Stomach (tissue), 8 donors: ENCODE measurements at regions not wholly inside any gene's neighbourhood (a gene's known extent, or its start where the extent isn't known, plus 50 kb on each side); places are given as distances from the start of the nearest gene placed in this dataset.

Experiments used
- DNase-seq, 2 donors: peaks; one replicate each; pipeline versions ENCODE4 v3.0.0 to v3.0.0-alpha.2; 2013 to 2019
- H3K27ac ChIP-seq, 5 donors: fragments of 200-600 bp in 4 of 5; sonication (generic) in 4 of 5; one replicate each; pipeline ENCODE4 v1.5.1; 2013 to 2019; ENCODE audit warnings: mild to moderate bottlenecking in 1 of 5, moderate library complexity in 1 of 5
- H3K27me3 ChIP-seq, 3 donors: fragments of 200-600 bp; sonication (generic); one replicate each; pipeline ENCODE4 v1.5.1; 2017 to 2019; ENCODE audit warnings: mixed run types in 1 of 3
- H3K36me3 ChIP-seq, 4 donors: fragments of 200-600 bp; sonication (generic); 1 replicate in 3 of 4; 2 replicates in 1 of 4; pipeline ENCODE4 v1.5.1; 2016 to 2019
- H3K4me1 ChIP-seq, 4 donors: fragments of 200-600 bp; sonication (generic); one replicate each; pipeline ENCODE4 v1.5.1; 2016 to 2019
- H3K4me3 ChIP-seq, 4 donors: fragments of 200-600 bp; sonication (generic) in 3 of 4; one replicate each; pipeline ENCODE4 v1.5.1; 2016 to 2019; ENCODE audit warnings: mild to moderate bottlenecking in 1 of 4
- H3K9me3 ChIP-seq, 4 donors: fragments of 200-600 bp; sonication (generic); one replicate each; pipeline ENCODE4 v1.5.1; 2016 to 2019
- CTCF ChIP-seq, 7 experiments: fragments of 450-650 bp in 4 of 7; fragments of 200-600 bp in 3 of 7; sonication (generic) in 3 of 7; IDR thresholded peaks; one replicate each; pipeline ENCODE4 v1.5.1; 2016 to 2019; ENCODE audit warnings: antibody characterized with exemption in 7 of 7, control low read depth in 2 of 7, mild to moderate bottlenecking in 1 of 7
- EP300 ChIP-seq: sonication (generic); formaldehyde crosslinking; IDR thresholded peaks from one replicate; pipeline ENCODE4 v1.6.1; 2017; ENCODE audit warnings: antibody characterized with exemption
- POLR2A ChIP-seq, 4 donors: fragments of 450-650 bp; IDR thresholded peaks; one replicate each; pipeline ENCODE4 v1.6.1; 2016; ENCODE audit warnings: antibody characterized with exemption in 4 of 4, control low read depth in 2 of 4, mild to moderate bottlenecking in 1 of 4, moderate library complexity in 1 of 4
- POLR2AphosphoS5 ChIP-seq, 3 donors: sonication (generic); formaldehyde crosslinking; IDR thresholded peaks; one replicate each; pipeline ENCODE4 v1.6.1; 2016; ENCODE audit warnings: antibody characterized with exemption in 3 of 3
- WGBS, 5 donors: extraction: QIAGEN DNeasy Blood & Tissue Kit in 3 of 5; methylation state at CpG; one replicate each; pipeline versions ENCODE4 v1.1.5 to v1.1.7; 2013 to 2018; 5-methylcytosine and 5-hydroxymethylcytosine counted together
- intact Hi-C: fragments of 100-400 bp; cut with DNase I; formaldehyde crosslinking; loops from one replicate; pipeline ENCODE4 v1.15.1; 2023; ENCODE audit warnings: low total_unique reads
- donor health status: healthy with polysubstance abuse.
- donor health status: Bipolar disorder and iron deficiency.
- donor health status: healthy.

- no peaks in the 10 kb centered on the region for H3K4me1 ChIP-seq
- H3K27me3 ChIP-seq = no peaks in the 10 kb centered on the region
- no peak overlapping the region for H3K4me3 ChIP-seq
- DNase-seq = no peak
- H3K9me3 ChIP-seq = no peaks in the 10 kb centered on the region
- H3K27ac ChIP-seq = no peak overlapping the region
- WGBS, 5 donors = 40 to 73% (median 54%) methylated on average over 2 of the region's 2 CpGs
- TF ChIP-seq EP300 = no peak
- TF ChIP-seq CTCF (IDR thresholded peaks at IDR 0.05) = no peak
- TF ChIP-seq POLR2A (IDR thresholded peaks at IDR 0.05) = no peak
- TF ChIP-seq POLR2AphosphoS5 (IDR thresholded peaks at IDR 0.05) = no peak
- no peaks in the 10 kb centered on the region for H3K36me3 ChIP-seq
- intact Hi-C loops = no loop called here
These were observed 196.3 kb downstream of the FBXO4 start for GRCh38 chr5:42121401-42121800.

GRCh38 chr5:42131081-42131480 is 206.0 kb downstream of the FBXO4 start:
- Histone ChIP-seq H3K27ac (no peak overlapping the region), H3K36me3 (no peaks in the 10 kb centered on the region), H3K27me3 (no peaks in the 10 kb centered on the region), H3K4me3 (no peak overlapping the region), H3K4me1 (no peaks in the 10 kb centered on the region), H3K9me3 (peaks cover 0 to 5% (median 0%) of the 10 kb centered on the region in 4 donors)
- 39 to 71% (median 57%) methylated on average over 2 of the region's 2 CpGs for WGBS, 5 donors
- intact Hi-C loops = no loop called here
- no peak for TF ChIP-seq CTCF (IDR thresholded peaks at IDR 0.05)
- no peak for TF ChIP-seq EP300
- no peak for DNase-seq

- DNase-seq = no peak
- no peaks in the 10 kb centered on the region for H3K27me3 ChIP-seq
- no peaks in the 10 kb centered on the region for H3K36me3 ChIP-seq
- no peak overlapping the region for H3K27ac ChIP-seq
- WGBS, 5 donors = 74 to 87% (median 81%) methylated on average over 2 of the region's 2 CpGs
- H3K4me3 ChIP-seq = no peak overlapping the region
- intact Hi-C loops = no loop called here
- TF ChIP-seq POLR2AphosphoS5 (IDR thresholded peaks at IDR 0.05) (no peak), CTCF (IDR thresholded peaks at IDR 0.05) (no peak)
- H3K9me3 ChIP-seq = peaks cover 0 to 17% (median 6%) of the 10 kb centered on the region in 4 donors
- no peaks in the 10 kb centered on the region for H3K4me1 ChIP-seq
These were observed 218.3 kb downstream of the FBXO4 start for GRCh38 chr5:42143361-42143760.

GRCh38 chr5:42148813-42149212 is 223.7 kb downstream of the FBXO4 start:
- Histone ChIP-seq H3K4me3 (no peak overlapping the region), H3K4me1 (no peaks in the 10 kb centered on the region), H3K36me3 (no peaks in the 10 kb centered on the region), H3K9me3 (peaks cover 9 to 40% (median 25%) of the 10 kb centered on the region in 4 donors), H3K27me3 (no peaks in the 10 kb centered on the region), H3K27ac (no peak overlapping the region)
- whole genome bisulfite sequencing, 5 donors = 11 to 31% (median 13%) methylated on average over 1 of the region's 1 CpG
- no peak for TF ChIP-seq POLR2AphosphoS5 (IDR thresholded peaks at IDR 0.05)
- TF ChIP-seq POLR2A (IDR thresholded peaks at IDR 0.05) = no peak
- no peak for TF ChIP-seq EP300
- TF ChIP-seq CTCF (IDR thresholded peaks at IDR 0.05) = no peak
- DNase-seq = no peak
- intact Hi-C loops = no loop called here

GRCh38 chr5:42157215-42157614 is 232.1 kb downstream of the FBXO4 start:
- Histone ChIP-seq H3K4me1 (no peaks in the 10 kb centered on the region), H3K27me3 (no peaks in the 10 kb centered on the region), H3K27ac (no peak overlapping the region), H3K9me3 (no peaks in the 10 kb centered on the region), H3K4me3 (no peak overlapping the region), H3K36me3 (no peaks in the 10 kb centered on the region)
- intact Hi-C loops = no loop called here
- DNase-seq = no peak
- 55 to 71% (median 60%) methylated on average over 3 of the region's 3 CpGs for WGBS, 5 donors
- TF ChIP-seq CTCF (IDR thresholded peaks at IDR 0.05) (no peak), POLR2A (IDR thresholded peaks at IDR 0.05) (no peak), EP300 (no peak)
